Gastrocnemius medialis (tissue), 4 donors: ENCODE measurements at regions not wholly inside any gene's neighbourhood (a gene's known extent, or its start where the extent isn't known, plus 50 kb on each side); places are given as distances from the start of the nearest gene placed in this dataset.

Source experiments
- POLR2A ChIP-seq, 2 donors: fragments of 450-650 bp; IDR thresholded peaks; one replicate each; pipeline ENCODE4 v1.6.1; 2017; ENCODE audit warnings: antibody characterized with exemption in 2 of 2, mild to moderate bottlenecking in 2 of 2, moderate library complexity in 2 of 2
- TF ChIP-seq, protein P1 (sequence below), 5 experiments: fragments of 450-650 bp in 3 of 5; fragments of 200-600 bp in 2 of 5; sonication (generic) in 2 of 5; IDR thresholded peaks in 4 of 5; conservative IDR thresholded peaks in 1 of 5; 1 replicate in 4 of 5; 2 replicates in 1 of 5; pipeline ENCODE4 v1.5.1; 2016 to 2019; ENCODE audit warnings: antibody characterized with exemption in 5 of 5, mild to moderate bottlenecking in 3 of 5, moderate library complexity in 3 of 5

GRCh38 chr11:35073691-35074419 is 65.1 kb upstream of the CD44 start:
- no peak for TF ChIP-seq POLR2A (IDR thresholded peaks at IDR 0.05)
- TF ChIP-seq, protein P1, sequence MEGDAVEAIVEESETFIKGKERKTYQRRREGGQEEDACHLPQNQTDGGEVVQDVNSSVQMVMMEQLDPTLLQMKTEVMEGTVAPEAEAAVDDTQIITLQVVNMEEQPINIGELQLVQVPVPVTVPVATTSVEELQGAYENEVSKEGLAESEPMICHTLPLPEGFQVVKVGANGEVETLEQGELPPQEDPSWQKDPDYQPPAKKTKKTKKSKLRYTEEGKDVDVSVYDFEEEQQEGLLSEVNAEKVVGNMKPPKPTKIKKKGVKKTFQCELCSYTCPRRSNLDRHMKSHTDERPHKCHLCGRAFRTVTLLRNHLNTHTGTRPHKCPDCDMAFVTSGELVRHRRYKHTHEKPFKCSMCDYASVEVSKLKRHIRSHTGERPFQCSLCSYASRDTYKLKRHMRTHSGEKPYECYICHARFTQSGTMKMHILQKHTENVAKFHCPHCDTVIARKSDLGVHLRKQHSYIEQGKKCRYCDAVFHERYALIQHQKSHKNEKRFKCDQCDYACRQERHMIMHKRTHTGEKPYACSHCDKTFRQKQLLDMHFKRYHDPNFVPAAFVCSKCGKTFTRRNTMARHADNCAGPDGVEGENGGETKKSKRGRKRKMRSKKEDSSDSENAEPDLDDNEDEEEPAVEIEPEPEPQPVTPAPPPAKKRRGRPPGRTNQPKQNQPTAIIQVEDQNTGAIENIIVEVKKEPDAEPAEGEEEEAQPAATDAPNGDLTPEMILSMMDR (IDR thresholded peaks at IDR 0.05 in 4 of 5, conservative IDR thresholded peaks at IDR 0.05 in 1 of 5): no peak
